ENCODE measurements at regions not wholly inside any gene's neighbourhood (a gene's known extent, or its start where the extent isn't known, plus 50 kb on each side); places are given as distances from the start of the nearest gene placed in this dataset.
A peak's percentile ranks its signal among the peaks of the same experiment; 100 is the strongest.

GRCh38 chr13:30107521-30108136, 199.7 kb downstream of the KATNAL1 start:
- ATAC-seq (ENCODE audit: low read depth) = no peak

More at GRCh38 chr13:30107521-30108136, 199.7 kb downstream of the KATNAL1 start:
- ChIA-PET POLR2A (no interaction called here), CTCF (interaction anchor here (0.9 to 1.4 kb wide), 2 partner anchors 336 to 565 kb away, joined by 3 to 4 read pairs; no protein-coding TSS in a partner anchor)
- Histone ChIP-seq H2AFZ (ENCODE audit: insufficient read depth, low read depth, low read length, poor library complexity, severe bottlenecking) (no peak overlapping the region), H3K79me2 (ENCODE audit: control insufficient read depth, insufficient read depth, low read length) (no peaks in the 10 kb centered on the region), H3K9ac (ENCODE audit: low read length) (no peak overlapping the region), H3K4me2 (replicated peaks; ENCODE audit: low read depth, low read length, poor library complexity, severe bottlenecking) (no peak overlapping the region), H3K27ac (ENCODE audit: low read length in 2 of 2) (no peak overlapping the region), H3K27me3 (replicated peaks in 1 of 4; ENCODE audit: control extremely low read depth in 1 of 4, control insufficient read depth in 3 of 4, insufficient read depth in 4 of 4, low read length in 3 of 4) (no peaks in the 10 kb centered on the region), H3K36me3 (replicated peaks in 1 of 2; ENCODE audit: control extremely low read depth in 1 of 2, control insufficient read depth in 1 of 2, extremely low read depth in 1 of 2, insufficient read depth in 2 of 2, low read length in 1 of 2) (no peaks in the 10 kb centered on the region), H3K4me3 (ENCODE audit: control extremely low read depth in 1 of 5, extremely low read depth in 1 of 5, insufficient read depth in 1 of 5, low read depth in 2 of 5, low read length in 4 of 5) (no peak overlapping the region), H4K20me1 (ENCODE audit: control insufficient read depth, insufficient read depth, low read length, poor library complexity, severe bottlenecking) (no peaks in the 10 kb centered on the region), H3K4me1 (ENCODE audit: control insufficient read depth in 2 of 2, insufficient read depth in 2 of 2, low read length in 2 of 2) (peaks cover under 1 to 3% of the 10 kb centered on the region in 2 donors), H3K9me3 (ENCODE audit: control extremely low read depth in 1 of 3, control insufficient read depth in 2 of 3, insufficient read depth in 1 of 3, low read length in 2 of 3) (peaks cover 0 to 3% (median 0%) of the 10 kb centered on the region in 3 donors)
- WGBS (ENCODE audit: insufficient coverage) = 94% methylated on average over 9 of the region's 14 CpGs
- peaks cover 3% of the 10 kb centered on the region for H3K9me3 Mint-ChIP-seq (ENCODE audit: insufficient read depth)
- H3K27me3 Mint-ChIP-seq = no peaks in the 10 kb centered on the region
- no peak for TF ChIP-seq CTCF (IDR thresholded peaks at IDR 0.05)
- TF ChIP-seq EZH2 (IDR thresholded peaks at IDR 0.05; ENCODE audit: borderline replicate concordance, insufficient read depth, low read depth, low read length, poor library complexity, severe bottlenecking) = no peak
- intact Hi-C loops (cut with micrococcal nuclease) = no loop called here
- H3K4me3 Mint-ChIP-seq = no peak overlapping the region
- H3K4me1 Mint-ChIP-seq = peaks cover 11% of the 10 kb centered on the region
- DNase-seq = no peak
- H3K27ac Mint-ChIP-seq = peak overlapping the region; percentile 62

All from B cell (primary cell).